Activated naive CD4-positive, alpha-beta T cell treated with anti-CD3 and anti-CD28 coated beads for 36 hours (primary cell): ENCODE measurements at regions not wholly inside any gene's neighbourhood (a gene's known extent, or its start where the extent isn't known, plus 50 kb on each side); places are given as distances from the start of the nearest gene placed in this dataset.
A peak's percentile ranks its signal among the peaks of the same experiment; 100 is the strongest.
"Not testable (repeated sequence)": the region's sequence is repeated elsewhere in the genome, so short reads cannot be mapped to it uniquely, and the experiment has no call there.

Experiments
- CTCF ChIA-PET: fragments of 350-600 bp; sonication (Branson Sonifier 250); formaldehyde crosslinking; loops from one replicate; lab custom pipeline; 2021; ENCODE audit warnings: antibody characterized with exemption; lab: Charles Lee
- DNase-seq: peaks from one replicate; pipeline ENCODE4 v3.0.0-alpha.2; 2020
- H3K27ac Mint-ChIP-seq: one replicate; pipeline ENCODE4 v1.8.0; 2021; ENCODE audit warnings: mild to moderate bottlenecking, mixed read lengths
- H3K27me3 Mint-ChIP-seq: one replicate; pipeline ENCODE4 v1.8.0; 2021; ENCODE audit warnings: low read depth, mixed read lengths
- H3K36me3 Mint-ChIP-seq: one replicate; pipeline ENCODE4 v1.8.0; 2021; ENCODE audit warnings: low read depth, mixed read lengths
- H3K4me1 Mint-ChIP-seq: one replicate; pipeline ENCODE4 v1.8.0; 2021; ENCODE audit warnings: low read depth, mixed read lengths
- H3K4me3 Mint-ChIP-seq: one replicate; pipeline ENCODE4 v1.8.0; 2021; ENCODE audit warnings: mild to moderate bottlenecking, moderate library complexity, mixed read lengths
- H3K9me3 Mint-ChIP-seq: one replicate; pipeline ENCODE4 v1.8.0; 2021; ENCODE audit warnings: mixed read lengths
- intact Hi-C: fragments of 100-400 bp; cut with micrococcal nuclease; formaldehyde crosslinking; loops from one replicate; pipeline ENCODE4 v1.15.1; 2023

DNA sequence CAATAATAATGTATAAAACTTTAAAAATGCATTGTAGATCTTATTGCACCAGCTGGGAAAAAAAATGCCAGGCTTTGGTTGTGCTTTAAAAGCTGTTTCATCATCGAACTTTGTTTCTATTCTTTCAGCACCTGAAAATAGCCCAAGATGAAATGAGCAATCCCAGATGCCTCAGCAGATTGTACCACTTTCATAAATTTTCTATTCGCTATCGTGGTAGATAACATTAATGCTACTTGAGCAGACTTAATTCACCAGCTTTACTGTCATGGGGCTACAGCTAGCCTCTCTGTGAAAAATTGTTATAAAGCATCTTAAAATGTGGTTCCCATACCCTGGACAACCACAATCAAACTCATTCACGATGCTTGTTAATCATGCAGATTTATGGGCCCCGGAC lies 599.6 kb upstream of the HS3ST1 start:
- peaks cover 3% of the 10 kb centered on the region for H3K9me3 Mint-ChIP-seq
- no peak for DNase-seq
- no peak overlapping the region for H3K4me3 Mint-ChIP-seq
- H3K27me3 Mint-ChIP-seq: no peaks in the 10 kb centered on the region
- intact Hi-C loops: no loop called here
- CTCF ChIA-PET: no interaction called here
- H3K27ac Mint-ChIP-seq: no peak overlapping the region
- H3K36me3 Mint-ChIP-seq: no peaks in the 10 kb centered on the region
- H3K4me1 Mint-ChIP-seq: no peaks in the 10 kb centered on the region

GRCh38 chr4:12022409-12022808 lies 593.7 kb upstream of the HS3ST1 start:
- Mint-ChIP-seq H3K27me3 (no peaks in the 10 kb centered on the region), H3K9me3 (peaks cover 4% of the 10 kb centered on the region), H3K36me3 (no peaks in the 10 kb centered on the region), H3K4me3 (no peak overlapping the region), H3K4me1 (no peaks in the 10 kb centered on the region), H3K27ac (no peak overlapping the region)
- DNase-seq: no peak
- CTCF ChIA-PET: interaction anchor here (0.5 kb wide), 1 partner anchor 32 kb away, joined by 3 read pairs; no protein-coding TSS in a partner anchor
- intact Hi-C loops: no loop called here

DNA sequence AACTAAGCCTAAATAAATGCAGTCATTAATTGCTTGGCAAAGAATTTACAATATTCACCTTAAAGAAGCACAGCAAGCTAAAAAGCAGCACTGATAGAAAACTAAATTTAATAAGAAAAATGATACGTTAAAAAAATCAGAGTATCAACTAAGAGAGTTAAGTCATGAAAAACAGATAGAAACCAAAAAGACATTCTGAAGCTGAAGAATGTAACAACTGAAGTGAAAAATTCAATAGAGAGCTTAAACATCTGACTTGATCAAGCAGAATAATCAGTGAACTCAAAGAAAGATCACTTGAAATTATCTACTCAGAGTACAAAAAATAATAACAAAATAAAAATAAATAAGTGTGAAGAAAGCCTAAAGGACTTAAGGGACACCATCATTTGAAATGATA lies 588.0 kb upstream of the HS3ST1 start:
- Mint-ChIP-seq H3K9me3 (peaks cover 15% of the 10 kb centered on the region), H3K4me3 (no peak overlapping the region), H3K27me3 (no peaks in the 10 kb centered on the region), H3K4me1 (no peaks in the 10 kb centered on the region), H3K36me3 (no peaks in the 10 kb centered on the region), H3K27ac (no peak overlapping the region)
- intact Hi-C loops: no loop called here
- DNase-seq: no peak
- CTCF ChIA-PET: no interaction called here

DNA sequence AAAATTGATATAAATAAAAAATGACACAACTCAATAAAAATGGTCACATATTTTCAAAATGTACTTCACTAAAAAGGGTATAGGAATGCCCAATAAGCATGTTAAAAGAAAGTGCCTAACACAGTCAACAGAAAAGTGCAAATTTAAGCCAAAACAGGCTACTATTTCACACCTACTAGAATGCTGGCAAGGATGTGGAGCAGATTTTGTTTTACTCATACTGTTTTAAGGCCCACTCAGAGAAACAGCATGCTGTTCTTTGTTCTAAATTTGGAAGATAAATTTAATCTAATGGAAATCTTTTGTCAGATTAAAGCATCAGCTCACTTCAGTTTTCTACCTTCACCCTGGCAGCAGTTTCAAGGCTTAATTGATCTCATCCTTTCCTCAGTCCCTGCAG lies 576.8 kb upstream of the HS3ST1 start:
- CTCF ChIA-PET: no interaction called here
- Mint-ChIP-seq H3K9me3 (peaks cover 3% of the 10 kb centered on the region), H3K36me3 (no peaks in the 10 kb centered on the region), H3K27me3 (no peaks in the 10 kb centered on the region), H3K4me1 (no peaks in the 10 kb centered on the region), H3K27ac (no peak overlapping the region), H3K4me3 (no peak overlapping the region)
- intact Hi-C loops: no loop called here
- DNase-seq: no peak

- intact Hi-C loops, H3K4me3 Mint-ChIP-seq, H3K4me1 Mint-ChIP-seq, CTCF ChIA-PET, H3K27ac Mint-ChIP-seq, H3K27me3 Mint-ChIP-seq, H3K36me3 Mint-ChIP-seq: not testable (repeated sequence)
- H3K9me3 Mint-ChIP-seq: peaks cover 10% of the 10 kb centered on the region
- peak; percentile 4 for DNase-seq
These were observed 567.9 kb upstream of the HS3ST1 start for GRCh38 chr4:11996581-11996980.

GRCh38 chr4:11976726-11977263 lies 548.1 kb upstream of the HS3ST1 start:
- no peak overlapping the region for H3K27ac Mint-ChIP-seq
- CTCF ChIA-PET: no interaction called here
- H3K36me3 Mint-ChIP-seq: no peaks in the 10 kb centered on the region
- no peaks in the 10 kb centered on the region for H3K27me3 Mint-ChIP-seq
- H3K9me3 Mint-ChIP-seq: no peaks in the 10 kb centered on the region
- intact Hi-C loops: no loop called here
- no peaks in the 10 kb centered on the region for H3K4me1 Mint-ChIP-seq
- H3K4me3 Mint-ChIP-seq: no peak overlapping the region
- DNase-seq: no peak

DNA sequence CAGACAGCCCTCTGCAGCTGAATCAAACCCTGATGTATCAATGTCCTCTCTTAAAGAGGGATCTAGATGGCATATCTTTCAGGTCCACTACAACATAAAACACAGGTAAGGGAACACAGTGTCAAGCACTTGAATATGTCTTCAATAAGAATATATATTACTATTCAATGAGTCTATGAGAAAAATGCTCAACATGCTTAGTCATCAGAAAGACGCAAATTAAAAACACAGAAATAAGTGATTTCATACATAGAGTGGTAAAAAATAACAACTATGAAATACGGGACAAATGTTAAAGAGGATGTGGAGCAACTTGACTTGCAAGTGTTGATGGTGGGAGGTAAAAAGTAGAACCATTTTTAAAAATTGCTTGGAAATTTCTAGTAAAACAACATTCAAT lies 544.6 kb upstream of the HS3ST1 start:
- Mint-ChIP-seq H3K9me3 (no peaks in the 10 kb centered on the region), H3K36me3 (no peaks in the 10 kb centered on the region), H3K4me1 (no peaks in the 10 kb centered on the region), H3K27ac (no peak overlapping the region), H3K27me3 (no peaks in the 10 kb centered on the region), H3K4me3 (no peak overlapping the region)
- intact Hi-C loops: no loop called here
- CTCF ChIA-PET: no interaction called here
- no peak for DNase-seq

GRCh38 chr4:11970754-11971153 lies 542.1 kb upstream of the HS3ST1 start:
- Mint-ChIP-seq H3K9me3 (no peaks in the 10 kb centered on the region), H3K27ac (no peak overlapping the region), H3K36me3 (no peaks in the 10 kb centered on the region), H3K4me1 (no peaks in the 10 kb centered on the region), H3K4me3 (no peak overlapping the region), H3K27me3 (no peaks in the 10 kb centered on the region)
- intact Hi-C loops: no loop called here
- no peak for DNase-seq
- CTCF ChIA-PET: no interaction called here

GRCh38 chr4:11966782-11967181 lies 538.1 kb upstream of the HS3ST1 start:
- no peak for DNase-seq
- peaks cover 3% of the 10 kb centered on the region for H3K27me3 Mint-ChIP-seq
- intact Hi-C loops: no loop called here
- CTCF ChIA-PET: no interaction called here
- H3K4me1 Mint-ChIP-seq: no peaks in the 10 kb centered on the region
- H3K9me3 Mint-ChIP-seq: no peaks in the 10 kb centered on the region
- no peak overlapping the region for H3K4me3 Mint-ChIP-seq
- H3K27ac Mint-ChIP-seq: no peak overlapping the region
- H3K36me3 Mint-ChIP-seq: no peaks in the 10 kb centered on the region

- Mint-ChIP-seq H3K4me3 (no peak overlapping the region), H3K27ac (no peak overlapping the region)
These were observed 525.4 kb upstream of the HS3ST1 start for GRCh38 chr4:11954093-11954492.

GRCh38 chr4:11949355-11949754 lies 520.7 kb upstream of the HS3ST1 start:
- H3K27me3 Mint-ChIP-seq: no peaks in the 10 kb centered on the region
- H3K36me3 Mint-ChIP-seq: no peaks in the 10 kb centered on the region
- no peak overlapping the region for H3K4me3 Mint-ChIP-seq
- H3K27ac Mint-ChIP-seq: no peak overlapping the region
- CTCF ChIA-PET: no interaction called here
- H3K4me1 Mint-ChIP-seq: no peaks in the 10 kb centered on the region
- intact Hi-C loops: no loop called here
- no peaks in the 10 kb centered on the region for H3K9me3 Mint-ChIP-seq
- DNase-seq: no peak

More at GRCh38 chr4:11954093-11954492, 525.4 kb upstream of the HS3ST1 start:
- Mint-ChIP-seq H3K27me3 (no peaks in the 10 kb centered on the region), H3K9me3 (peaks cover 2% of the 10 kb centered on the region), H3K36me3 (no peaks in the 10 kb centered on the region), H3K4me1 (no peaks in the 10 kb centered on the region)
- DNase-seq: no peak
- CTCF ChIA-PET: interaction anchor here (0.6 to 0.7 kb wide), 2 partner anchors 10 to 18 kb away, joined by 3 read pairs; no protein-coding TSS in a partner anchor
- intact Hi-C loops: no loop called here

DNA sequence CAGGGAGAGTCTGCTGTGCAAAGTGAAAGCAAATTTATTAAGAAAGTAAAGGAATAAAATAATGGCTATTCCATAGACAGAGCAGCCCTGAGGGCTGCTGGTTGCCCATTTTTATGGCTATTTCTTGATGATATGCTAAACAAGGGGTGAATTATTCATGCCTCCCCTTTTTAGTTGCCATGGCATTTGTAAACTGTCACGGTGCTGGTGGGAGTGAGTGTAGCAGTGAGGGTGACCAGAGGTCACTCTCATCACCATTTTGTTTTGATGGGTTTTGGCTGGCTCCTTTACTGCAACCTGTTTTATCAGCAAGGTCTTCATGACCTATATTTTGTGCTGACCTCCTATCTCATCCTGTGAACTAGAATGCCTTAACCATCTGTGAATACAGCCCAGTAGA lies 518.9 kb upstream of the HS3ST1 start:
- intact Hi-C loops, H3K4me3 Mint-ChIP-seq, DNase-seq, CTCF ChIA-PET, H3K9me3 Mint-ChIP-seq, H3K27ac Mint-ChIP-seq, H3K27me3 Mint-ChIP-seq, H3K4me1 Mint-ChIP-seq, H3K36me3 Mint-ChIP-seq: not testable (repeated sequence)

DNA sequence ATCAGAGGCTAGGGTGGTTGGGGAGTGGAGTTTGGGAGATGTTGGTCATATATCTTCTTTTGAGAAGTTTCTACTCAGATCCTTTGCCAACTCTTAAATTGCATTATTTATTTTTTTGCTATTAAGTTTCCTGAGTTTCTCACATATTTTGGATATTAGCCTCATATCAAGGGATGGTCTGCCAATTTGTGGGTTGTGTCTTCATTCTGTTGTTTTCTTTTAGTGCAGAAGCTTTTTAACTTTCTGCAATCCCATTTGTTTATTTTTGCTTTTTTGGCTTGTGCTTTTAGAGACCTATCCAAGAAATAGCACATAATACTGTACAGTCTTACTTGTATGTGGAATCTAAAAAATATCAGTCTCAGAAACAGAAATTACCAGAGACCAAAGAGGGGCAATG lies 509.2 kb upstream of the HS3ST1 start:
- H3K4me1 Mint-ChIP-seq: no peaks in the 10 kb centered on the region
- no peak for DNase-seq
- CTCF ChIA-PET: no interaction called here

More for the DNA sequence above, 509.2 kb upstream of the HS3ST1 start:
- H3K4me3 Mint-ChIP-seq: no peak overlapping the region
- H3K27me3 Mint-ChIP-seq: no peaks in the 10 kb centered on the region
- no peaks in the 10 kb centered on the region for H3K36me3 Mint-ChIP-seq
- H3K27ac Mint-ChIP-seq: no peak overlapping the region
- H3K9me3 Mint-ChIP-seq: peaks cover 3% of the 10 kb centered on the region
- intact Hi-C loops: no loop called here
